MM.1S (cell line): ENCODE measurements at regions not wholly inside any gene's neighbourhood (a gene's known extent, or its start where the extent isn't known, plus 50 kb on each side); places are given as distances from the start of the nearest gene placed in this dataset.

Experiments
- EZH2 ChIP-seq: fragments of 300-600 bp; sonication (generic); optimal IDR thresholded peaks from 2 replicates; pipeline ENCODE3; 2017; ENCODE audit warnings: low read depth, mild to moderate bottlenecking, antibody characterized with exemption, low read length, mixed read lengths
- EZH2phosphoT487 ChIP-seq: fragments of 300-600 bp; sonication (generic); IDR thresholded peaks from 2 replicates; pipeline ENCODE4 v1.6.1; 2018; ENCODE audit warnings: antibody characterized with exemption, low read length
- TF ChIP-seq, protein P1 (sequence below): fragments of 300-600 bp; sonication (generic); IDR thresholded peaks from 2 replicates; pipeline ENCODE4 v1.5.1; 2016; ENCODE audit warnings: antibody characterized with exemption, low read length, mixed read lengths

DNA sequence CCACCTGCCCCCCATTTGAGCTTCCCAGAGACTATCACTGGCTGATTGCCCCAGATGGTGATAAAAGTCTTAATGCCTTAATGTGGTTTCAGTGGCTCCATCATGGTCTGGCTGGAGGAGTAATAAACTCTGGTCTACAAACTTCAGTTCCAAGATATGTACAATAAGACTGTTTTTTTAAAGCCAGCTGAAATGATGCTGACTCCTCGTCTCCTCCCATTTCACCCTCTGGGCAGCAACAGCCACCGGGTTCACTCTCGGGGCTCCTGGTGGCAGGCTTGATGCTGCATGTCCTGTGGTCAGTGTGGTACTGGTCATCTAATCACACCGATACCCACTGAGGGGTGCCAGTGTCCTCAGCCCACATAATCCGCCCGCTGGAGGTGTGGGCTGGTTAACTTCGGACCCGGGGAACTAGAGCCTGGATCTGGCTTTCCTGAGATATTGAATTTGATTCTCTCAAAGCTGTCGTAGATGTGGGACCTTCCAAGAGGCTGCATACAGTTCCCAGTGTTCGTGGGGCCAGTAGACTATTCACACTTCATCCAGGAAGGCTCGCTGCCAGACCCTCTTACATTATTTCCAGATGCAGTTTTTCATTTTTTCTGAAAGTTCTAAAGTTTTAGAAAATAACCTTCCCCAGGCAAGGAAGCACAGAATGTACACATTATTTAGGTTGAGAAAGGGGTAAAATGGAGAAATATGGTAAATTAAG lies 95.3 kb downstream of the GALR1 start:
- TF ChIP-seq, protein P1, sequence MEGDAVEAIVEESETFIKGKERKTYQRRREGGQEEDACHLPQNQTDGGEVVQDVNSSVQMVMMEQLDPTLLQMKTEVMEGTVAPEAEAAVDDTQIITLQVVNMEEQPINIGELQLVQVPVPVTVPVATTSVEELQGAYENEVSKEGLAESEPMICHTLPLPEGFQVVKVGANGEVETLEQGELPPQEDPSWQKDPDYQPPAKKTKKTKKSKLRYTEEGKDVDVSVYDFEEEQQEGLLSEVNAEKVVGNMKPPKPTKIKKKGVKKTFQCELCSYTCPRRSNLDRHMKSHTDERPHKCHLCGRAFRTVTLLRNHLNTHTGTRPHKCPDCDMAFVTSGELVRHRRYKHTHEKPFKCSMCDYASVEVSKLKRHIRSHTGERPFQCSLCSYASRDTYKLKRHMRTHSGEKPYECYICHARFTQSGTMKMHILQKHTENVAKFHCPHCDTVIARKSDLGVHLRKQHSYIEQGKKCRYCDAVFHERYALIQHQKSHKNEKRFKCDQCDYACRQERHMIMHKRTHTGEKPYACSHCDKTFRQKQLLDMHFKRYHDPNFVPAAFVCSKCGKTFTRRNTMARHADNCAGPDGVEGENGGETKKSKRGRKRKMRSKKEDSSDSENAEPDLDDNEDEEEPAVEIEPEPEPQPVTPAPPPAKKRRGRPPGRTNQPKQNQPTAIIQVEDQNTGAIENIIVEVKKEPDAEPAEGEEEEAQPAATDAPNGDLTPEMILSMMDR: no peak
- TF ChIP-seq EZH2 (no peak), EZH2phosphoT487 (no peak)
